Uterus (tissue), 3 donors: ENCODE measurements at regions not wholly inside any gene's neighbourhood (a gene's known extent, or its start where the extent isn't known, plus 50 kb on each side); places are given as distances from the start of the nearest gene placed in this dataset.

Experiments
- DNase-seq, 2 donors: peaks; one replicate each; pipeline ENCODE4 v3.0.0-alpha.2; 2019 to 2020
- H3K27ac ChIP-seq, 2 donors: fragments of 200-600 bp; sonication (generic); 1 replicate in 1 of 2; 2 replicates in 1 of 2; pipeline ENCODE4 v1.5.1; 2016 to 2018
- H3K27me3 ChIP-seq, 2 donors: fragments of 200-600 bp; sonication (generic); one replicate each; pipeline ENCODE4 v1.5.1; 2018 to 2019; ENCODE audit warnings: control low read depth in 1 of 2
- H3K36me3 ChIP-seq, 2 donors: fragments of 200-600 bp; sonication (generic); one replicate each; pipeline ENCODE4 v1.5.1; 2019; ENCODE audit warnings: control low read depth in 1 of 2
- H3K4me1 ChIP-seq, 2 donors: fragments of 200-600 bp; sonication (generic); one replicate each; pipeline ENCODE4 v1.5.1; 2018 to 2019; ENCODE audit warnings: control low read depth in 1 of 2
- H3K4me3 ChIP-seq, 2 donors: fragments of 200-600 bp; sonication (generic); 1 replicate in 1 of 2; 2 replicates in 1 of 2; pipeline ENCODE4 v1.5.1; 2018 to 2019; ENCODE audit warnings: mild to moderate bottlenecking in 1 of 2
- H3K9me3 ChIP-seq, 2 donors: fragments of 200-600 bp; sonication (generic); one replicate each; pipeline ENCODE4 v1.5.1; 2019; ENCODE audit warnings: control low read depth in 1 of 2
- CTCF ChIP-seq, 4 experiments: fragments of 200-600 bp in 2 of 4; fragments of 450-650 bp in 2 of 4; sonication (generic) in 2 of 4; IDR thresholded peaks; one replicate each; pipeline ENCODE4 v1.5.1; 2016 to 2019; ENCODE audit warnings: antibody characterized with exemption in 4 of 4, mild to moderate bottlenecking in 2 of 4, moderate library complexity in 1 of 4
- POLR2A ChIP-seq, 2 donors: fragments of 450-650 bp; IDR thresholded peaks; one replicate each; pipeline ENCODE4 v1.6.1; 2016; ENCODE audit warnings: antibody characterized with exemption in 2 of 2, mild to moderate bottlenecking in 1 of 2, moderate library complexity in 1 of 2
- intact Hi-C: fragments of 100-400 bp; cut with DNase I; formaldehyde crosslinking; loops from one replicate; pipeline ENCODE4 v1.15.1; 2023; ENCODE audit warnings: low total_unique reads
- donor health status: DM: yes; HTN: yes; CAD: no.

GRCh38 chr14:94930690-94931089 lies 160.8 kb upstream of the GSC start:
- no peak for DNase-seq
- H3K9me3 ChIP-seq, result no peaks in the 10 kb centered on the region
- H3K27ac ChIP-seq, result no peak overlapping the region
- H3K4me3 ChIP-seq, result no peak overlapping the region
- H3K27me3 ChIP-seq, result no peaks in the 10 kb centered on the region
- H3K4me1 ChIP-seq, result no peaks in the 10 kb centered on the region
- H3K36me3 ChIP-seq, result no peaks in the 10 kb centered on the region
- TF ChIP-seq CTCF (IDR thresholded peaks at IDR 0.05) (no peak), POLR2A (IDR thresholded peaks at IDR 0.05) (no peak)
- intact Hi-C loops, result no loop called here

- no peak for DNase-seq
- TF ChIP-seq POLR2A (IDR thresholded peaks at IDR 0.05), result no peak
- no peak for TF ChIP-seq CTCF (IDR thresholded peaks at IDR 0.05)
- Histone ChIP-seq H3K4me3 (no peak overlapping the region), H3K27me3 (no peaks in the 10 kb centered on the region), H3K27ac (no peak overlapping the region), H3K9me3 (no peaks in the 10 kb centered on the region), H3K36me3 (no peaks in the 10 kb centered on the region), H3K4me1 (no peaks in the 10 kb centered on the region)
- intact Hi-C loops, result no loop called here
Measured at GRCh38 chr14:94929354-94929753, 159.4 kb upstream of the GSC start.

GRCh38 chr14:94926176-94926575 lies 156.3 kb upstream of the GSC start:
- intact Hi-C loops, result no loop called here

GRCh38 chr14:94925416-94926173 lies 155.7 kb upstream of the GSC start:
- H3K27ac ChIP-seq, result no peak overlapping the region
- H3K36me3 ChIP-seq, result no peaks in the 10 kb centered on the region
- no peaks in the 10 kb centered on the region for H3K27me3 ChIP-seq
- intact Hi-C loops, result no loop called here
- no peak overlapping the region for H3K4me3 ChIP-seq
- DNase-seq, result no peak
- no peaks in the 10 kb centered on the region for H3K9me3 ChIP-seq
- TF ChIP-seq POLR2A (IDR thresholded peaks at IDR 0.05), result no peak
- TF ChIP-seq CTCF (IDR thresholded peaks at IDR 0.05), result no peak
- no peaks in the 10 kb centered on the region for H3K4me1 ChIP-seq

More at GRCh38 chr14:94926176-94926575, 156.3 kb upstream of the GSC start:
- Histone ChIP-seq H3K4me3 (no peak overlapping the region), H3K27me3 (no peaks in the 10 kb centered on the region), H3K27ac (no peak overlapping the region), H3K9me3 (no peaks in the 10 kb centered on the region), H3K4me1 (no peaks in the 10 kb centered on the region), H3K36me3 (no peaks in the 10 kb centered on the region)
- DNase-seq, result no peak
- TF ChIP-seq CTCF (IDR thresholded peaks at IDR 0.05) (no peak), POLR2A (IDR thresholded peaks at IDR 0.05) (no peak)

- DNase-seq, result no peak
- TF ChIP-seq CTCF (IDR thresholded peaks at IDR 0.05) (no peak), POLR2A (IDR thresholded peaks at IDR 0.05) (no peak)
- no peaks in the 10 kb centered on the region for H3K27me3 ChIP-seq
- no peaks in the 10 kb centered on the region for H3K36me3 ChIP-seq
- H3K27ac ChIP-seq, result no peak overlapping the region
- no peaks in the 10 kb centered on the region for H3K9me3 ChIP-seq
- H3K4me1 ChIP-seq, result no peaks in the 10 kb centered on the region
- intact Hi-C loops, result no loop called here
- no peak overlapping the region for H3K4me3 ChIP-seq
Measured at GRCh38 chr14:94924189-94924588, 154.3 kb upstream of the GSC start.
